Esophagus squamous epithelium (tissue), 4 donors: ENCODE measurements at regions not wholly inside any gene's neighbourhood (a gene's known extent, or its start where the extent isn't known, plus 50 kb on each side); places are given as distances from the start of the nearest gene placed in this dataset.

ENCODE experiments used
- CTCF ChIP-seq, 6 experiments: fragments of 450-650 bp in 4 of 6; fragments of 200-600 bp in 2 of 6; sonication (generic) in 2 of 6; IDR thresholded peaks; one replicate each; pipeline ENCODE4 v1.5.1; 2016 to 2019; ENCODE audit warnings: antibody characterized with exemption in 6 of 6, mild to moderate bottlenecking in 4 of 6, moderate library complexity in 4 of 6
- POLR2A ChIP-seq, 4 donors: fragments of 450-650 bp; IDR thresholded peaks; one replicate each; pipeline ENCODE4 v1.6.1; 2017; ENCODE audit warnings: antibody characterized with exemption in 4 of 4, mild to moderate bottlenecking in 4 of 4, moderate library complexity in 3 of 4

- no peak for TF ChIP-seq POLR2A (IDR thresholded peaks at IDR 0.05)
- no peak for TF ChIP-seq CTCF (IDR thresholded peaks at IDR 0.05)
Observed at GRCh38 chr5:73387149-73387591, 61.4 kb downstream of the FOXD1 start.
